ENCODE measurements at regions not wholly inside any gene's neighbourhood (a gene's known extent, or its start where the extent isn't known, plus 50 kb on each side); places are given as distances from the start of the nearest gene placed in this dataset.

DNA sequence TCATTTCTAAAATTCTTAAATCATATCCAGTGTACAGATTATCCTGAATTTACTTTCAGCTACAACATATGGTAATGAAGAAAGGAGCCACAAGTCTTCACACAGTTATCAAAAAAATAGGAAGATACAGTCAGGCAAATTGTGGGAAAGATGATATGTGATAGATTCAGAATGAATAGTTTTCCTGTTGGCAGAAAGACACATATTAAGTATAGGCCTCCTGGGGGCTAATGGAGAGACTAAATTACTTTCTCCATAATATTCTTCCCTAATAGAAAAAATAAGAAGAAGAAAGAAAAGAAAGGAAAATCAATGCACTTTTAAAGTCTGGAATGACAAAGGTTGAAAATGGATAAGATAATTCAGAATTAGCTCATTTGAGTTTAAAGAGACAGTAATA, 2073.5 kb downstream of the LRRC4C start:
- TF ChIP-seq POLR2AphosphoS5 (IDR thresholded peaks at IDR 0.05) (no peak), POLR2A (IDR thresholded peaks at IDR 0.05) (no peak)
- TF ChIP-seq, protein P1, sequence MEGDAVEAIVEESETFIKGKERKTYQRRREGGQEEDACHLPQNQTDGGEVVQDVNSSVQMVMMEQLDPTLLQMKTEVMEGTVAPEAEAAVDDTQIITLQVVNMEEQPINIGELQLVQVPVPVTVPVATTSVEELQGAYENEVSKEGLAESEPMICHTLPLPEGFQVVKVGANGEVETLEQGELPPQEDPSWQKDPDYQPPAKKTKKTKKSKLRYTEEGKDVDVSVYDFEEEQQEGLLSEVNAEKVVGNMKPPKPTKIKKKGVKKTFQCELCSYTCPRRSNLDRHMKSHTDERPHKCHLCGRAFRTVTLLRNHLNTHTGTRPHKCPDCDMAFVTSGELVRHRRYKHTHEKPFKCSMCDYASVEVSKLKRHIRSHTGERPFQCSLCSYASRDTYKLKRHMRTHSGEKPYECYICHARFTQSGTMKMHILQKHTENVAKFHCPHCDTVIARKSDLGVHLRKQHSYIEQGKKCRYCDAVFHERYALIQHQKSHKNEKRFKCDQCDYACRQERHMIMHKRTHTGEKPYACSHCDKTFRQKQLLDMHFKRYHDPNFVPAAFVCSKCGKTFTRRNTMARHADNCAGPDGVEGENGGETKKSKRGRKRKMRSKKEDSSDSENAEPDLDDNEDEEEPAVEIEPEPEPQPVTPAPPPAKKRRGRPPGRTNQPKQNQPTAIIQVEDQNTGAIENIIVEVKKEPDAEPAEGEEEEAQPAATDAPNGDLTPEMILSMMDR (IDR thresholded peaks at IDR 0.05) = no peak
